ENCODE measurements at regions not wholly inside any gene's neighbourhood (a gene's known extent, or its start where the extent isn't known, plus 50 kb on each side); places are given as distances from the start of the nearest gene placed in this dataset.

DNA sequence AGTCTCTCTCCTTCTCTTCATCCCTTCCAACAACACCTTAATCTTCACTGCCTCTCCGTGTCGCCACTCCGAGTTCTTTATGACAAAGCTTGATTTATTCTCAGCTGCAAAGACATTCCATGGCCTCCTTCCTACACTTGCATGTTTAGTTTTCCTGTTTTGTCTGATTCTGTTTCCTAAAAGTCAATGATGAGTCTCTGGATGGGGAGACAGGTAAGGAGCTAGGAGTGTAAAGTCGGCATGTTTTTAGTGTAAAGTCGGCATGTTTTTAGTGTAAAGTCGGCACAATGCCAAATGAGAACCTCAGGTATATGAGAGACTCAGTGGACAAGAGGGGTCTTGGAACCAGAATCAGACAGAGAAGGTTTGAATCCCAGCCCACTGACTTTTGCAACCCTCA lies 362.3 kb upstream of the EEF2KMT start:
- DNase-seq (ENCODE audit: low read depth, low spot score): no peak
- no peaks in the 10 kb centered on the region for H3K36me3 ChIP-seq (ENCODE audit: control insufficient read depth in 1 of 2, insufficient read depth in 2 of 2, low read length in 2 of 2)
- peaks cover 10% of the 10 kb centered on the region; the same call in 1 of the 2 replicates for H3K27me3 ChIP-seq (ENCODE audit: insufficient read depth, low read length)
- no peak overlapping the region for H3K4me3 ChIP-seq (replicated peaks in 1 of 2; ENCODE audit: low read depth in 1 of 2, low read length in 2 of 2)
- no peak overlapping the region for H2AFZ ChIP-seq (ENCODE audit: low read depth, low read length, poor library complexity, severe bottlenecking)
- no peaks in the 10 kb centered on the region for H3K4me1 ChIP-seq (ENCODE audit: control insufficient read depth in 1 of 2, insufficient read depth in 2 of 2, low read length in 2 of 2)
- H3K79me2 ChIP-seq (ENCODE audit: insufficient read depth, low read length): no peaks in the 10 kb centered on the region
- BruUV-seq (replicated peaks): no TSS peak
- ChIA-PET POLR2A (no interaction called here), RAD21 (ENCODE audit: low non-redundant PET in 1 of 2, low total read pairs in 2 of 2, uncharacterized antibody in 2 of 2, unreplicated experiment in 2 of 2) (no interaction called here), CTCF (no interaction called here)
- no peak overlapping the region for H3K9ac ChIP-seq (ENCODE audit: low read length)
- intact Hi-C loops (cut with micrococcal nuclease): no loop called here
- H3K9me3 ChIP-seq (ENCODE audit: control insufficient read depth in 1 of 2, insufficient read depth in 1 of 2, low read depth in 1 of 2, low read length in 2 of 2): no peaks in the 10 kb centered on the region
- ATAC-seq: no peak
- no peak for TF ChIP-seq CBX3 (IDR thresholded peaks at IDR 0.05; ENCODE audit: low read depth)
- TF ChIP-seq, protein P1, sequence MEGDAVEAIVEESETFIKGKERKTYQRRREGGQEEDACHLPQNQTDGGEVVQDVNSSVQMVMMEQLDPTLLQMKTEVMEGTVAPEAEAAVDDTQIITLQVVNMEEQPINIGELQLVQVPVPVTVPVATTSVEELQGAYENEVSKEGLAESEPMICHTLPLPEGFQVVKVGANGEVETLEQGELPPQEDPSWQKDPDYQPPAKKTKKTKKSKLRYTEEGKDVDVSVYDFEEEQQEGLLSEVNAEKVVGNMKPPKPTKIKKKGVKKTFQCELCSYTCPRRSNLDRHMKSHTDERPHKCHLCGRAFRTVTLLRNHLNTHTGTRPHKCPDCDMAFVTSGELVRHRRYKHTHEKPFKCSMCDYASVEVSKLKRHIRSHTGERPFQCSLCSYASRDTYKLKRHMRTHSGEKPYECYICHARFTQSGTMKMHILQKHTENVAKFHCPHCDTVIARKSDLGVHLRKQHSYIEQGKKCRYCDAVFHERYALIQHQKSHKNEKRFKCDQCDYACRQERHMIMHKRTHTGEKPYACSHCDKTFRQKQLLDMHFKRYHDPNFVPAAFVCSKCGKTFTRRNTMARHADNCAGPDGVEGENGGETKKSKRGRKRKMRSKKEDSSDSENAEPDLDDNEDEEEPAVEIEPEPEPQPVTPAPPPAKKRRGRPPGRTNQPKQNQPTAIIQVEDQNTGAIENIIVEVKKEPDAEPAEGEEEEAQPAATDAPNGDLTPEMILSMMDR (IDR thresholded peaks at IDR 0.05 in 2 of 3, conservative IDR thresholded peaks at IDR 0.05 in 1 of 3; ENCODE audit: borderline replicate concordance in 1 of 3, insufficient read depth in 1 of 3, low read depth in 2 of 3, low read length in 2 of 3): no peak
- TF ChIP-seq TCF7L2 (IDR thresholded peaks at IDR 0.05; ENCODE audit: borderline replicate concordance, extremely low read depth, insufficient read depth, insufficient read length): no peak
- no peak for TF ChIP-seq CEBPB (IDR thresholded peaks at IDR 0.05; ENCODE audit: low read depth)
- TF ChIP-seq SRF (IDR thresholded peaks at IDR 0.05; ENCODE audit: low read depth): no peak
- TF ChIP-seq POLR2A (IDR thresholded peaks at IDR 0.05; ENCODE audit: borderline replicate concordance, extremely low read depth, insufficient read depth, insufficient read length): no peak
- no peak for TF ChIP-seq EGR1 (IDR thresholded peaks at IDR 0.05; ENCODE audit: low read depth)
- no peak for TF ChIP-seq RAD21 (IDR thresholded peaks at IDR 0.05; ENCODE audit: low read depth)
- TF ChIP-seq ZFX (IDR thresholded peaks at IDR 0.05): no peak
- TF ChIP-seq JUND (IDR thresholded peaks at IDR 0.05): no peak
- TF ChIP-seq, protein P2, sequence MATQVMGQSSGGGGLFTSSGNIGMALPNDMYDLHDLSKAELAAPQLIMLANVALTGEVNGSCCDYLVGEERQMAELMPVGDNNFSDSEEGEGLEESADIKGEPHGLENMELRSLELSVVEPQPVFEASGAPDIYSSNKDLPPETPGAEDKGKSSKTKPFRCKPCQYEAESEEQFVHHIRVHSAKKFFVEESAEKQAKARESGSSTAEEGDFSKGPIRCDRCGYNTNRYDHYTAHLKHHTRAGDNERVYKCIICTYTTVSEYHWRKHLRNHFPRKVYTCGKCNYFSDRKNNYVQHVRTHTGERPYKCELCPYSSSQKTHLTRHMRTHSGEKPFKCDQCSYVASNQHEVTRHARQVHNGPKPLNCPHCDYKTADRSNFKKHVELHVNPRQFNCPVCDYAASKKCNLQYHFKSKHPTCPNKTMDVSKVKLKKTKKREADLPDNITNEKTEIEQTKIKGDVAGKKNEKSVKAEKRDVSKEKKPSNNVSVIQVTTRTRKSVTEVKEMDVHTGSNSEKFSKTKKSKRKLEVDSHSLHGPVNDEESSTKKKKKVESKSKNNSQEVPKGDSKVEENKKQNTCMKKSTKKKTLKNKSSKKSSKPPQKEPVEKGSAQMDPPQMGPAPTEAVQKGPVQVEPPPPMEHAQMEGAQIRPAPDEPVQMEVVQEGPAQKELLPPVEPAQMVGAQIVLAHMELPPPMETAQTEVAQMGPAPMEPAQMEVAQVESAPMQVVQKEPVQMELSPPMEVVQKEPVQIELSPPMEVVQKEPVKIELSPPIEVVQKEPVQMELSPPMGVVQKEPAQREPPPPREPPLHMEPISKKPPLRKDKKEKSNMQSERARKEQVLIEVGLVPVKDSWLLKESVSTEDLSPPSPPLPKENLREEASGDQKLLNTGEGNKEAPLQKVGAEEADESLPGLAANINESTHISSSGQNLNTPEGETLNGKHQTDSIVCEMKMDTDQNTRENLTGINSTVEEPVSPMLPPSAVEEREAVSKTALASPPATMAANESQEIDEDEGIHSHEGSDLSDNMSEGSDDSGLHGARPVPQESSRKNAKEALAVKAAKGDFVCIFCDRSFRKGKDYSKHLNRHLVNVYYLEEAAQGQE (IDR thresholded peaks at IDR 0.05; ENCODE audit: low read depth): no peak
- H3K9me2 ChIP-seq (ENCODE audit: insufficient read depth): no peaks in the 10 kb centered on the region
- H3K4me2 ChIP-seq (ENCODE audit: low read length): no peak overlapping the region
- no peaks in the 10 kb centered on the region for H4K20me1 ChIP-seq (ENCODE audit: insufficient read depth)
- H3K27ac ChIP-seq (ENCODE audit: low read depth, low read length): no peak overlapping the region
